GM12872 (cell line): ENCODE measurements at regions not wholly inside any gene's neighbourhood (a gene's known extent, or its start where the extent isn't known, plus 50 kb on each side); places are given as distances from the start of the nearest gene placed in this dataset.

Experiments used
- TF ChIP-seq, protein P1 (sequence below): IDR thresholded peaks from 3 replicates; pipeline ENCODE4 v1.5.1; 2011; ENCODE audit warnings: low read depth, mild to moderate bottlenecking, low read length, moderate library complexity; ENCODE audit not compliant: insufficient read depth

DNA sequence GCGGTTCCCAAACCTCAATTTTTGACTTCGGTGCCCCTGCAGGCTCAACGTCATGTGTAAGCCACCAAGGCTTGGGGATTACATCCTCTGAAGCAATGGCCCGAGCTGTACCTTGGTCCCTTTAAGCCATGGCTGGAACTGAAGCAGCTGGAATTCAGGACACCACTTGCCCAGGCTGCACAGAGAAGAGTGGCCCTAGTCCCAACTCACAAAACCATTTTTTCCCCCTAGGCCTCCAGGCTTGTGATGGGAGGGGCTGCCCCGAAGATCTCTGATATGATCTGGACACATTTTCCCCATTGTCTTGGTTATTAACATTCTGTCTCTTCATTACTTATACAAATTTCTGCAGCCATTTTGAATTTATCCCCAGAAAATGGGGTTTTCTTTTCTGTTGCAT lies 233.3 kb upstream of the ADGRL4 start:
- TF ChIP-seq, protein P1, sequence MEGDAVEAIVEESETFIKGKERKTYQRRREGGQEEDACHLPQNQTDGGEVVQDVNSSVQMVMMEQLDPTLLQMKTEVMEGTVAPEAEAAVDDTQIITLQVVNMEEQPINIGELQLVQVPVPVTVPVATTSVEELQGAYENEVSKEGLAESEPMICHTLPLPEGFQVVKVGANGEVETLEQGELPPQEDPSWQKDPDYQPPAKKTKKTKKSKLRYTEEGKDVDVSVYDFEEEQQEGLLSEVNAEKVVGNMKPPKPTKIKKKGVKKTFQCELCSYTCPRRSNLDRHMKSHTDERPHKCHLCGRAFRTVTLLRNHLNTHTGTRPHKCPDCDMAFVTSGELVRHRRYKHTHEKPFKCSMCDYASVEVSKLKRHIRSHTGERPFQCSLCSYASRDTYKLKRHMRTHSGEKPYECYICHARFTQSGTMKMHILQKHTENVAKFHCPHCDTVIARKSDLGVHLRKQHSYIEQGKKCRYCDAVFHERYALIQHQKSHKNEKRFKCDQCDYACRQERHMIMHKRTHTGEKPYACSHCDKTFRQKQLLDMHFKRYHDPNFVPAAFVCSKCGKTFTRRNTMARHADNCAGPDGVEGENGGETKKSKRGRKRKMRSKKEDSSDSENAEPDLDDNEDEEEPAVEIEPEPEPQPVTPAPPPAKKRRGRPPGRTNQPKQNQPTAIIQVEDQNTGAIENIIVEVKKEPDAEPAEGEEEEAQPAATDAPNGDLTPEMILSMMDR, result no peak

DNA sequence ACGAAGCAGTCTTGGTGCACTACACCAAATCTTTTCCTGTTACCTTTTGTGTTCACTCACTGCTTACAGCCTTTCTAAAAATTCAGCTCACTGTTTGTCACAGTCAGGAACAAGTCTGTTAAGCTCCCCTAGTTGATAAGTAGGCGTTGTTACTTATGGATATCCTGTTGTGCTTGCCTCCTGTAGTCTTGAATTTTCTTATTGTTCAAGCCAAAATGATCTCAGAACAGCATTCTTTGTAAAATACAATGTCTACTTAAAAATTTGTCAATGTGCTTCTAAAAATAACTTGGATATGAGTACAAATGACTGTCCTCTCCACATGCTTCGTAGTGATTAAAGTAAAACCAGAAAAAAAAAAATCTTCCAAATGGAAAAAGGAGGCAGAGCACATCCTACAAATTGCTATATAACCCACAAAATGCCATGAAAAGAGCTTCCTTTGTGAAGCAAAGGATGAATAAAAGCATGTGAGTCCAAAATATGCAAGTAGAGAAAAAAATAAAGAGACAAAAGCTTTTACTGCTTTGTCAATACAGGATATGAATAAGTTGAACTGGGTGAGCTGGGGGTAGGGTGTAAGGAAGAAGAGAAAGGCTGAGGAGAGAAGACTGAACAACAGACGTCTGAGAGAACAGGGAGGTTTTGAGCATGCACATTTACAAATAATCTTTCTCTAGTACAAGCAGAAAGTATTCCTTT lies 228.9 kb upstream of the ADGRL4 start:
- TF ChIP-seq, protein P1, result no peak

DNA sequence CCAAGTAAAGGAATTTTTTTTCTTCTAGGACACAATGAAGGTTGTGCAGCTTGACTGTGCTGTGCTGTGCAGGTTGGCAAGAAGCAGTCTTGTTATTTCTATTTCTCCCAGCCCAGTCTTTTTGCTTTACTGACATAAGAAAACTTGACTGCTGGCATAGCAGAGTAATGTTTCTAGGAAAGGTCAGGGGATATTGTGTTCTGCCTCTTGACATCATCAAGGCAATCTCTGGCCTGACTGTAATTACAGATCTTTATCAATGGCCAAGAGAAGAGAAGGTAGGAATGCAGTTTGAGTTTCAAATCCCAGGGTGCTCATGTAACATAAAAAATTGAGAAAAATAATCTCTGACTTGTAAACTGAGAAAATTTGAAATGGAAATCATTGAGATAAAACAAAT lies 226.3 kb upstream of the ADGRL4 start:
- TF ChIP-seq, protein P1, result no peak

DNA sequence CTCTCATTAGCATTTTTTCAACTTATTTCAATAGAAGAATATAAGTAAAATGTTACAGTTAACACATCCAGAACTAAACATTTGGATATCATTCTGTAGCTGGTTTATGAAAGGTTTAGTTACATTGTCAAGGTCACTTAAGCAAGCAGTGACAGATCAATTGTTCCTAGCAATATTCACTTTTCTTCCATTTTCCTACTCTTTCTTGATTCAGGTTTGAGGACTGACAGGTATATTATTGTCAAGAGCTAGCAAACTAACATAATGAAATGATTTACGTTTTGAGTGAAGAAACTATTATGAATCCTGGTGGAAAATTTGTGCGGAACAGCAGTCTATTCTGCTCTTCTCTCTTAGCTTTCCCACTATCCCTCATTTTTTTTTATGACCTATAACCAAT lies 220.4 kb upstream of the ADGRL4 start:
- TF ChIP-seq, protein P1, result no peak

DNA sequence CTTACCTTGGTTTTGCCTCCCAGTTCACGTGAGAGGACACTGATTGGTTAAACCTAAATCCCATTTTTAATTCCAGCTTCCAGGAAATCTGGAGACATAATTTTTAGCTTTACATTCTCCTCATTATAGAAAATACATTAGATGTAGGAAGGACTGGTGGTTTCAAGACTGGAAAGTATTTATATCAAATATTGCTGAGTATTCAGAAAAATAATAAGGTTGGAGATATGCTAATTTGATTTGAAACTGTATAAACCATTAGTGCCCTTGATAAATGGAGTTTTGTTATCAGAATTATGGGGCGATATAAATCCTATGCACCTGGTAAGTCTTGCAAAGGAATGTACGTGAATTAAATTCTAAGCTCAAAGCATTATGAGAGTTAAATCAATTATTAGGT lies 218.0 kb upstream of the ADGRL4 start:
- TF ChIP-seq, protein P1, result no peak

DNA sequence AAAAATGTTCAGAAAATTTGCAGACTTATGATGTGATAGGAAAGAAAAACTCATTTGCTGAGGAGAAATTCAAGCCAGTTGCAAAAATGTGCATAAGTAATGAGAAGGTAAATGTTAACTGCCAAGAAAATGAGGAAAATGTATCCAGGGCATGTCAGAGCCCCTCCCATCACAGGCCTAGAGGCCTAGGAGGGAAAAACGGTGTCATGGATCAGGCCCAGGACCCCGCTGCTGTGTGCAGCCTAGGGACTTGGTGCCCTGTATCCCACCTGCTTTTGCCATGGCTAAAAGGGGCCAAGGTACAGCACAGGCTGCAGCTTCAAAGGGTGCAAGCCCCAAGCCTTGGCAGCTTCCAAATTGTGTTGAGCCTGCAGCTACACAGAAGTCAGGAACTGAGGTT lies 214.0 kb upstream of the ADGRL4 start:
- TF ChIP-seq, protein P1, result no peak

DNA sequence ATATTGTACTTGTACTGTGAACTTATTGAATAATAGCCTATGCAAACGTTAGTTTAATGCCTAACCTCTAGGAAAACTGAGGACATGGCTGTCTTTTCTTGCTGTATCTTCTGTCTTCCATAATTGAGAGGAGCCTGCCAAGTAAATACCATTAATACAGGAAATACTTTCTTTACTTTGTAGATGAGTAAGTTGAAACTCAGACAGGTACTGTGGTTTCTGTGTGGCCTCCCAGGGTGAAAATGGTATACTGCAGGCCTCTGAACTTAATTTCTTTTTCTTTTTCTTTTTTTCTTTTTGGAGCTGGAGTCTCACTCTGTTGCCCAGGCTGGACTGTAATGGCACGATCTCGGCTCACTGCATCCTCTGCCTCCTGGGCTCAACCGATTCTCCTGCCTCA lies 208.8 kb upstream of the ADGRL4 start:
- TF ChIP-seq, protein P1, result no peak

DNA sequence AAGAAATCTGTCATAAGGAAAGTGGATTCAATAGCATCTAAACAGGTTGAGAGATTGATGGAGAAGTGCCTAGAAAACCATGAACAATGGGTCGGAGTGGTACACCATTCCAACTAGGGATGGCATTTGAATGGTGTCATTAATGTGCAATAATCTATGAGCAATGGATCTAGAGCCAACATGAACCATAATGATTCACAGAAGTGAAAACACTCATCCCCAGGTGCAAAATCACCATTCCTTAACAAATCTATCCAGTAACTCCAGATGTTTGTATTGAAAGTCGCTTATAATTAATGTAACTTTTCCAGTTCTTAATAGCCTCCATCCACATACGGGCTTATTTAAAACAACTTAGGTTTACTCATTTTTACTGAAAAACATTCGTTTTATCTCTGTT lies 201.3 kb upstream of the ADGRL4 start:
- TF ChIP-seq, protein P1, result no peak
